HepG2 (cell line): ENCODE measurements at regions not wholly inside any gene's neighbourhood (a gene's known extent, or its start where the extent isn't known, plus 50 kb on each side); places are given as distances from the start of the nearest gene placed in this dataset.

Experiments used
- ATAC-seq: fragments of 200-7000 bp; cut with Tn5 transposase; 3 replicates; pipeline ENCODE4 v1.9.1; 2020; ENCODE audit warnings: mild to moderate bottlenecking, moderate library complexity
- BruUV-seq: library from RNA; stranded (reverse); fragments of 400-500 nt; replicated peaks from 2 replicates; lab custom pipeline; 2021; lab: Mats Ljungman, UMichigan
- CTCF ChIA-PET: fragments of 300-600 bp; formaldehyde crosslinking; extraction: SDS; loops from one replicate; lab custom pipeline; 2021; ENCODE audit warnings: low total read pairs, inconsistent platforms, low intra/inter-chr PET ratio; lab: Yijun Ruan, JAX
- POLR2A ChIA-PET: fragments of 350-600 bp; sonication (Branson Sonifier 250); formaldehyde crosslinking; loops from one replicate; lab custom pipeline; 2020; ENCODE audit warnings: antibody characterized with exemption, inconsistent platforms; lab: Yijun Ruan, JAX
- DNase-seq: peaks from one replicate; pipeline ENCODE4 v3.0.0-alpha.2; 2015; ENCODE audit warnings: low spot score
- FAIRE-seq: peaks from 3 replicates; lab custom pipeline; 2011; peaks lifted over from hg19 to GRCh38; lab: Jason Lieb, UNC
- H2AFZ ChIP-seq: one replicate; pipeline ENCODE4 v1.6.1; 2011; ENCODE audit warnings: low read length, inconsistent platforms
- H3K27ac ChIP-seq: fragments of 300-600 bp; 3 replicates; pipeline ENCODE4 v1.8.0; 2011; ENCODE audit warnings: mixed run types, mild to moderate bottlenecking, mixed read lengths, low read length, inconsistent platforms; ENCODE audit not compliant: insufficient read depth; ENCODE audit errors: extremely low read length
- H3K27me3 ChIP-seq, 2 experiments: fragments of 200-600 bp in 1 of 2; 2 replicates in 1 of 2; 3 replicates in 1 of 2; pipeline versions ENCODE4 v1.6.0 to v1.8.0; 2011; ENCODE audit warnings: low read length in 2 of 2, mild to moderate bottlenecking in 2 of 2, moderate library complexity in 2 of 2, inconsistent platforms in 1 of 2; ENCODE audit not compliant: insufficient read depth in 2 of 2, control insufficient read depth in 1 of 2
- H3K36me3 ChIP-seq, 2 experiments: fragments of 200-600 bp in 1 of 2; replicated peaks in 1 of 2; 2 replicates in 1 of 2; 3 replicates in 1 of 2; pipeline versions ENCODE4 v1.5.1 to v1.8.0; 2011; ENCODE audit warnings: low read length in 2 of 2, inconsistent platforms in 1 of 2; ENCODE audit not compliant: insufficient read depth in 2 of 2, control insufficient read depth in 1 of 2
- H3K4me1 ChIP-seq: 2 replicates; pipeline ENCODE4 v1.5.1; 2012; ENCODE audit warnings: low read length, inconsistent platforms; ENCODE audit not compliant: insufficient read depth
- H3K4me2 ChIP-seq: 2 replicates; pipeline ENCODE4 v1.6.0; 2011; ENCODE audit warnings: low read depth, low read length, inconsistent platforms
- H3K4me3 ChIP-seq, 3 experiments: fragments of 200-600 bp in 1 of 3; sonication (generic), shearing (Covaris generic) in 1 of 3; replicated peaks in 1 of 3; 2 replicates each; pipeline ENCODE4 v1.5.1; 2011 to 2016; ENCODE audit warnings: low read length in 3 of 3, inconsistent platforms in 2 of 3, low read depth in 2 of 3, mild to moderate bottlenecking in 2 of 3, control low read depth in 1 of 3, mixed read lengths in 1 of 3; ENCODE audit not compliant: insufficient read depth in 1 of 3
- H3K79me2 ChIP-seq: one replicate; pipeline ENCODE4 v1.6.1; 2011; ENCODE audit warnings: low read length, inconsistent platforms; ENCODE audit not compliant: insufficient read depth
- H3K9ac ChIP-seq: 2 replicates; pipeline ENCODE4 v1.6.0; 2011; ENCODE audit warnings: mild to moderate bottlenecking, low read depth, low read length, inconsistent platforms; ENCODE audit not compliant: insufficient read depth
- H3K9me3 ChIP-seq: 2 replicates; pipeline ENCODE4 v1.5.1; 2012; ENCODE audit warnings: mild to moderate bottlenecking, low read length
- H4K20me1 ChIP-seq: 2 replicates; pipeline ENCODE4 v1.6.0; 2011; ENCODE audit warnings: inconsistent platforms, mild to moderate bottlenecking, low read length, moderate library complexity; ENCODE audit not compliant: insufficient read depth
- CHD4 ChIP-seq: fragments of 200-600 bp; sonication (generic); IDR thresholded peaks from 2 replicates; pipeline ENCODE4 v1.7.0; 2017; ENCODE audit warnings: mild to moderate bottlenecking, low read length, borderline replicate concordance
- MTA3 ChIP-seq: sonication (generic); formaldehyde crosslinking; IDR thresholded peaks from 2 replicates; pipeline ENCODE4 v1.4.0; 2020; ENCODE audit warnings: missing genetic modification reagents
- NR2F1 ChIP-seq, 2 experiments: fragments of 450-650 bp in 1 of 2; formaldehyde crosslinking in 1 of 2; IDR thresholded peaks; 2 replicates each; pipeline versions ENCODE4 v1.5.0 to v1.6.1; 2016 to 2020; ENCODE audit warnings: mild to moderate bottlenecking in 1 of 2, missing compliant biosample characterization in 1 of 2, missing genetic modification reagents in 1 of 2, moderate library complexity in 1 of 2
- ZNF616 ChIP-seq: sonication (generic); formaldehyde crosslinking; IDR thresholded peaks from 2 replicates; pipeline ENCODE4 v1.5.0; 2020; ENCODE audit warnings: low read depth, mild to moderate bottlenecking, missing genetic modification reagents
- WGBS: methylation state at CpG from one replicate; pipeline ENCODE4 v1.1.6; 2017; ENCODE audit warnings: low lambda C conversion rate; 5-methylcytosine and 5-hydroxymethylcytosine counted together
- in situ Hi-C: cut with HindIII; loops from 2 replicates; pipeline ENCODE4 v1.10.0; 2017; ENCODE audit warnings: low pct_unique_long_range_greater_than_20kb; ENCODE audit not compliant: extremely low pct_ligation_motif_present
- intact Hi-C: fragments of 100-400 bp; cut with micrococcal nuclease; formaldehyde crosslinking; loops from one replicate; pipeline ENCODE4 v1.10.0; 2022; ENCODE audit not compliant: unreplicated experiment

DNA sequence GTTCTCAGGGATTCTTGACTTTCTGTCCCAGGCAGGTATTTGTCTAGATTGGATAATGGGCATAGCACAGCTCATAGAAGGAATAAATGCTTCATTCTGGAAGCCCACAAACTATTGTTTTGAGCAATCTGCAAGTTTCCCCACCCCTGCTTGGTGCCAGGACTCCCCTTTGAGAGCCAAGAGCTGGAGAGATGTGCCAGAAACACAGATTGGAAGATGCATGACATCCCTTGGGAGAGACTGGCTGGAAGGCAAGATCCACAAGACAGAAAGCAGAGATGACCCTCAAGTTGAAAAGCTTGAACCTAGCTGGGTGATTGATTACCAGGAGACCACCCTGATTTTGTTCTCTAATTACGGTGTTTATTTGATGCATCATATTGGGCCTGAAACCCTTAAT is 89.2 kb upstream of the E2F8 start:
- in situ Hi-C loops (no loop called here), intact Hi-C loops (no loop called here)
- no peak overlapping the region for H3K27ac ChIP-seq
- no peaks in the 10 kb centered on the region for H3K9me3 ChIP-seq
- 36% methylated on average over 1 of the region's 1 CpG for WGBS
- no peak for DNase-seq
- H3K9ac ChIP-seq: no peak overlapping the region
- H3K4me1 ChIP-seq: no peaks in the 10 kb centered on the region
- no TSS peak for BruUV-seq
- H3K36me3 ChIP-seq: no peaks in the 10 kb centered on the region
- H3K79me2 ChIP-seq: no peaks in the 10 kb centered on the region
- no peak overlapping the region for H3K4me3 ChIP-seq
- H4K20me1 ChIP-seq: no peaks in the 10 kb centered on the region
- TF ChIP-seq ZNF616 (CRISPR knock-in tag): no peak
- TF ChIP-seq NR2F1 (CRISPR knock-in tag; IDR thresholded peaks at IDR 0.05): no peak
- no peak for FAIRE-seq
- H3K27me3 ChIP-seq: peaks cover 0 to 10% of the 10 kb centered on the region in 2 experiments; a peak in 2 of 5 replicates
- CTCF ChIA-PET: no interaction called here
- POLR2A ChIA-PET: no interaction called here
- no peak overlapping the region for H3K4me2 ChIP-seq
- no peak overlapping the region for H2AFZ ChIP-seq
- no peak for ATAC-seq

GRCh38 chr11:19328586-19329311 is 88.0 kb upstream of the E2F8 start:
- intact Hi-C loops: no loop called here
- POLR2A ChIA-PET: no interaction called here
- 15% methylated on average over 6 of the region's 8 CpGs for WGBS
- no peak for TF ChIP-seq MTA3 (CRISPR knock-in tag)
- no peak for TF ChIP-seq CHD4
- H3K4me1 ChIP-seq: no peaks in the 10 kb centered on the region
- CTCF ChIA-PET: no interaction called here
- no peak overlapping the region for H2AFZ ChIP-seq
- H3K4me2 ChIP-seq: no peak overlapping the region
- DNase-seq (no peak), ATAC-seq (no peak), FAIRE-seq (no peak)
- no peak overlapping the region for H3K9ac ChIP-seq
- no peaks in the 10 kb centered on the region for H3K9me3 ChIP-seq
- H3K36me3 ChIP-seq: no peaks in the 10 kb centered on the region
- no peak overlapping the region for H3K27ac ChIP-seq
- no peaks in the 10 kb centered on the region for H4K20me1 ChIP-seq
- no TSS peak for BruUV-seq
- in situ Hi-C loops: no loop called here
- peaks cover 0 to 7% of the 10 kb centered on the region in 2 experiments; a peak in 2 of 5 replicates for H3K27me3 ChIP-seq
- H3K4me3 ChIP-seq: no peak overlapping the region
- H3K79me2 ChIP-seq: no peaks in the 10 kb centered on the region
